ENCODE measurements at regions not wholly inside any gene's neighbourhood (a gene's known extent, or its start where the extent isn't known, plus 50 kb on each side); places are given as distances from the start of the nearest gene placed in this dataset.
"Not testable (repeated sequence)": the region's sequence is repeated elsewhere in the genome, so short reads cannot be mapped to it uniquely, and the experiment has no call there.

- Histone ChIP-seq H3K27ac (ENCODE audit: low read depth, low read length) (no peak overlapping the region), H2AFZ (ENCODE audit: low read length, unreplicated experiment) (no peak overlapping the region), H3K36me3 (ENCODE audit: insufficient read depth, low read length) (no peaks in the 10 kb centered on the region), H3K27me3 (ENCODE audit: insufficient read depth, low read length) (no peaks in the 10 kb centered on the region), H3K79me2 (ENCODE audit: control insufficient read depth, insufficient read depth, low read length, unreplicated experiment) (no peaks in the 10 kb centered on the region), H3K4me1 (ENCODE audit: control insufficient read depth, insufficient read depth, low read length, unreplicated experiment) (peaks cover 10% of the 10 kb centered on the region), H3K4me3 (ENCODE audit: low read depth, low read length) (no peak overlapping the region)
These were observed 204.8 kb downstream of the KCNK2 start for GRCh38 chr1:215287362-215287761.

- Histone ChIP-seq H3K27me3 (ENCODE audit: insufficient read depth, low read length) (no peaks in the 10 kb centered on the region), H3K27ac (ENCODE audit: low read depth, low read length) (no peak overlapping the region), H2AFZ (ENCODE audit: low read length, unreplicated experiment) (no peak overlapping the region)
These were observed 207.5 kb downstream of the KCNK2 start for GRCh38 chr1:215290018-215290417.

DNA sequence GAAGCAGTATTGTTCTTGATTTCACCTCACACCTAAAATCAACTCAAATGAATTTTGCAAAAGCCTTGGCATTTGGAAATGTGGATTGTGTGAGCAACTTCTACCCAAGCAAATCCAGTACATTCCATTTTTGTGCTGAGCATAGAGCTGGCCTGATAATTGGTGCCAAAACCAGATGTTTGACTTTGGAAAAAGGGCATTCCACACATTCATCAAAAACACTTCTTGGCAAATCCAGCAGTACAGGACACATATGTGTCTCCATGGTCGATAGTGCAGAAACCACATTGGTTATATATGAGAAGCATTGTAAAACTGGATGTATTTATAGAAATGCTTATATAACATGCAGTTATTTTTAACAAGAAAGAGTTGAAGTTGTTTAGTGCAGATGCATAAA lies 210.4 kb downstream of the KCNK2 start:
- Histone ChIP-seq H3K27ac (ENCODE audit: low read depth, low read length) (no peak overlapping the region), H3K4me1 (ENCODE audit: control insufficient read depth, insufficient read depth, low read length, unreplicated experiment) (peaks cover 6% of the 10 kb centered on the region), H3K27me3 (ENCODE audit: insufficient read depth, low read length) (no peaks in the 10 kb centered on the region), H3K36me3 (ENCODE audit: insufficient read depth, low read length) (no peaks in the 10 kb centered on the region), H2AFZ (ENCODE audit: low read length, unreplicated experiment) (no peak overlapping the region), H3K79me2 (ENCODE audit: control insufficient read depth, insufficient read depth, low read length, unreplicated experiment) (no peaks in the 10 kb centered on the region), H3K4me3 (ENCODE audit: low read depth, low read length) (no peak overlapping the region)

More at GRCh38 chr1:215290018-215290417, 207.5 kb downstream of the KCNK2 start:
- H3K4me3 ChIP-seq (ENCODE audit: low read depth, low read length) = no peak overlapping the region
- H3K79me2 ChIP-seq (ENCODE audit: control insufficient read depth, insufficient read depth, low read length, unreplicated experiment) = no peaks in the 10 kb centered on the region
- no peaks in the 10 kb centered on the region for H3K36me3 ChIP-seq (ENCODE audit: insufficient read depth, low read length)
- peaks cover 6% of the 10 kb centered on the region for H3K4me1 ChIP-seq (ENCODE audit: control insufficient read depth, insufficient read depth, low read length, unreplicated experiment)

DNA sequence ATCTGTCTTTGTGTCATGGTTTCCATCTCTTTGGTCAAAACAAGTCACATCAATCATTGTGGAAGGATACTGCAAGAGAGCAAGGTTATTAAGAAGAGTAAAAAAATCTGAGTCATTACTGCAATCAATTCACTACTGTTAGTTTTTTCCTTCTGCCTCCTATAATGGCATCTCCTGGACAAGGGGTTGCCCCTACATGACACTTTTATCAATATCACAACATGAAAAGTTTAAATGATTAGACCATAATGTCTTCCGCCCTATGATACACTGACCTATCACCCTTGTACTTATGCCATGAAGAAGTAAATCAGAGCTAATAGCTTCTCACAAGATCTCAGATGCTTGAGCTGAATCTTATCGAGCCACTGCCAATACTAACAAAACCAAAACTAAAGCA lies 223.9 kb downstream of the KCNK2 start:
- H3K27ac ChIP-seq (ENCODE audit: low read depth, low read length) = no peak overlapping the region
- H3K4me3 ChIP-seq (ENCODE audit: low read depth, low read length) = no peak overlapping the region
- H2AFZ ChIP-seq (ENCODE audit: low read length, unreplicated experiment) = no peak overlapping the region
- no peaks in the 10 kb centered on the region for H3K4me1 ChIP-seq (ENCODE audit: control insufficient read depth, insufficient read depth, low read length, unreplicated experiment)
- no peaks in the 10 kb centered on the region for H3K27me3 ChIP-seq (ENCODE audit: insufficient read depth, low read length)
- no peaks in the 10 kb centered on the region for H3K36me3 ChIP-seq (ENCODE audit: insufficient read depth, low read length)
- H3K79me2 ChIP-seq (ENCODE audit: control insufficient read depth, insufficient read depth, low read length, unreplicated experiment) = no peaks in the 10 kb centered on the region

DNA sequence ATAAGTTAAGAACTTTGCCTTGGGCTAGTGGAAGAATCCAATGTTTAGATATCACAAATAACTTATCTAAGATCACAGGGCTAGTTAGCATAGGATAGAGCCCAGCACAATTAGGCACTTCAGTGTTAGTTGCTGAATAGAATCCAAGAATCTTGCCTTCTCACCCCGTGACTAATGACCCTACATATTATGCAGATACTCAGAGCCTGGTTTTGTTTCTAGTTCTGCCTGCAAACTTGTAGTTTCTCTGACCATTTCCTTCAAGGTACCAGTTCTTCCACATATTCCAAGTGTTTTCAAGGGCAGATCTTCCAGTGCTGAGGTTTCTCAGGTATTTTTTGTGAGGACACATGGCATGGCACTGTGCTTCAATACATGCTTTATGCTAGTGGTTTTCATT lies 239.3 kb downstream of the KCNK2 start:
- Histone ChIP-seq H3K4me1 (ENCODE audit: control insufficient read depth, insufficient read depth, low read length, unreplicated experiment) (no peaks in the 10 kb centered on the region), H3K27ac (ENCODE audit: low read depth, low read length) (no peak overlapping the region), H3K27me3 (ENCODE audit: insufficient read depth, low read length) (no peaks in the 10 kb centered on the region), H2AFZ (ENCODE audit: low read length, unreplicated experiment) (no peak overlapping the region), H3K79me2 (ENCODE audit: control insufficient read depth, insufficient read depth, low read length, unreplicated experiment) (no peaks in the 10 kb centered on the region), H3K36me3 (ENCODE audit: insufficient read depth, low read length) (no peaks in the 10 kb centered on the region), H3K4me3 (ENCODE audit: low read depth, low read length) (no peak overlapping the region)

- H3K4me3 ChIP-seq (ENCODE audit: low read depth, low read length); H3K79me2 ChIP-seq (ENCODE audit: control insufficient read depth, insufficient read depth, low read length, unreplicated experiment); H3K4me1 ChIP-seq (ENCODE audit: control insufficient read depth, insufficient read depth, low read length, unreplicated experiment); H3K27me3 ChIP-seq (ENCODE audit: insufficient read depth, low read length); H3K36me3 ChIP-seq (ENCODE audit: insufficient read depth, low read length); H3K27ac ChIP-seq (ENCODE audit: low read depth, low read length); H2AFZ ChIP-seq (ENCODE audit: low read length, unreplicated experiment): not testable (repeated sequence)
These were observed 241.5 kb downstream of the KCNK2 start for GRCh38 chr1:215323992-215324391.

GRCh38 chr1:215330426-215330825 lies 236.7 kb upstream of the KCTD3 start:
- no peak overlapping the region for H3K4me3 ChIP-seq (ENCODE audit: low read depth, low read length)
- H3K4me1 ChIP-seq (ENCODE audit: control insufficient read depth, insufficient read depth, low read length, unreplicated experiment) = no peaks in the 10 kb centered on the region
- no peaks in the 10 kb centered on the region for H3K27me3 ChIP-seq (ENCODE audit: insufficient read depth, low read length)
- no peaks in the 10 kb centered on the region for H3K36me3 ChIP-seq (ENCODE audit: insufficient read depth, low read length)
- H2AFZ ChIP-seq (ENCODE audit: low read length, unreplicated experiment) = no peak overlapping the region
- H3K79me2 ChIP-seq (ENCODE audit: control insufficient read depth, insufficient read depth, low read length, unreplicated experiment) = no peaks in the 10 kb centered on the region
- no peak overlapping the region for H3K27ac ChIP-seq (ENCODE audit: low read depth, low read length)

GRCh38 chr1:215344539-215344938 lies 222.6 kb upstream of the KCTD3 start:
- Histone ChIP-seq H3K36me3 (ENCODE audit: insufficient read depth, low read length) (no peaks in the 10 kb centered on the region), H3K4me1 (ENCODE audit: control insufficient read depth, insufficient read depth, low read length, unreplicated experiment) (no peaks in the 10 kb centered on the region), H2AFZ (ENCODE audit: low read length, unreplicated experiment) (no peak overlapping the region), H3K4me3 (ENCODE audit: low read depth, low read length) (no peak overlapping the region), H3K27me3 (ENCODE audit: insufficient read depth, low read length) (no peaks in the 10 kb centered on the region), H3K79me2 (ENCODE audit: control insufficient read depth, insufficient read depth, low read length, unreplicated experiment) (no peaks in the 10 kb centered on the region), H3K27ac (ENCODE audit: low read depth, low read length) (no peak overlapping the region)

GRCh38 chr1:215345208-215345607 lies 221.9 kb upstream of the KCTD3 start:
- Histone ChIP-seq H3K4me3 (ENCODE audit: low read depth, low read length) (no peak overlapping the region), H3K4me1 (ENCODE audit: control insufficient read depth, insufficient read depth, low read length, unreplicated experiment) (no peaks in the 10 kb centered on the region), H3K79me2 (ENCODE audit: control insufficient read depth, insufficient read depth, low read length, unreplicated experiment) (no peaks in the 10 kb centered on the region), H2AFZ (ENCODE audit: low read length, unreplicated experiment) (no peak overlapping the region), H3K27ac (ENCODE audit: low read depth, low read length) (no peak overlapping the region), H3K27me3 (ENCODE audit: insufficient read depth, low read length) (no peaks in the 10 kb centered on the region), H3K36me3 (ENCODE audit: insufficient read depth, low read length) (no peaks in the 10 kb centered on the region)

DNA sequence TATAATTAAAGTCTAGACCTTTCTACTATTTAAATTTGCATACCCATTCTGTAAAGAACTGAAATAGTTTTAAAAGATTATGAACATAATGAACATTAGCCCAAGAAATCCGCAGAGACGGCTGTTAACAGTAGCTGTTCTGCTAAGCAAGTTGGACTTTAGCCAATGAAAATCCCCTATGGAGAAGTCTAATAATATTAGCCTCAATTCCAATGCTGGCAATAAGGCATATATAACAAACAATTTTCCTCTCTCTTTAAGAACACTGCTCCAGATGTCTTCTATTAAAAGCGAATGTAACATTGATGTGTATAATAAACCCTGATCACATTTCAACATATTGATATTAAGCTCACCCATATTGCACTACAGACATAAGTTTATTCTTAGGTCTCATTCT lies 221.3 kb upstream of the KCTD3 start:
- Histone ChIP-seq H3K27me3 (ENCODE audit: insufficient read depth, low read length) (no peaks in the 10 kb centered on the region), H3K4me1 (ENCODE audit: control insufficient read depth, insufficient read depth, low read length, unreplicated experiment) (no peaks in the 10 kb centered on the region), H3K36me3 (ENCODE audit: insufficient read depth, low read length) (no peaks in the 10 kb centered on the region), H3K27ac (ENCODE audit: low read depth, low read length) (no peak overlapping the region), H3K4me3 (ENCODE audit: low read depth, low read length) (no peak overlapping the region), H2AFZ (ENCODE audit: low read length, unreplicated experiment) (no peak overlapping the region), H3K79me2 (ENCODE audit: control insufficient read depth, insufficient read depth, low read length, unreplicated experiment) (no peaks in the 10 kb centered on the region)

DNA sequence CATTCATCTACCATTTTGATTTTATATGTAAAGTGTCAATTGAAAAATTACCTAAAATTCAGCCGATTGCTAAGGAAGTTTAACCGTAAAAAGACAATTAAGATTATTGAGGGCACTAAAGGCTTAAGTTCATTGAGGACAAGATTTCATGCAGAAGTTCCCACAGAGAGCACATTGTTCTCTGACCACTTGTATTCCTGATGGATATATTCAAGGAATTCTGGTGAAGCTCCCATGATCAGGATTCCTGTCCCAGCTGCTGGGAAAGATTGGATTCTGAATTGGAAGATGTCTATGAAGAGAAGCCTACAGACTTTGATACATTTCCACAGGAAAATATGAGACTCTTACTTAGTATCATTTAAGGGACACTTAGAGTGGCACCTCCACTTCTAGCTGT lies 209.2 kb upstream of the KCTD3 start:
- Histone ChIP-seq H3K27ac (ENCODE audit: low read depth, low read length) (no peak overlapping the region), H3K27me3 (ENCODE audit: insufficient read depth, low read length) (no peaks in the 10 kb centered on the region), H3K4me1 (ENCODE audit: control insufficient read depth, insufficient read depth, low read length, unreplicated experiment) (peaks cover 7% of the 10 kb centered on the region), H3K36me3 (ENCODE audit: insufficient read depth, low read length) (no peaks in the 10 kb centered on the region), H3K79me2 (ENCODE audit: control insufficient read depth, insufficient read depth, low read length, unreplicated experiment) (no peaks in the 10 kb centered on the region), H3K4me3 (ENCODE audit: low read depth, low read length) (no peak overlapping the region), H2AFZ (ENCODE audit: low read length, unreplicated experiment) (no peak overlapping the region)

GRCh38 chr1:215358356-215358755 lies 208.7 kb upstream of the KCTD3 start:
- no peak overlapping the region for H3K27ac ChIP-seq (ENCODE audit: low read depth, low read length)
- H3K27me3 ChIP-seq (ENCODE audit: insufficient read depth, low read length) = no peaks in the 10 kb centered on the region
- no peaks in the 10 kb centered on the region for H3K36me3 ChIP-seq (ENCODE audit: insufficient read depth, low read length)
- H3K4me3 ChIP-seq (ENCODE audit: low read depth, low read length) = no peak overlapping the region
- H3K79me2 ChIP-seq (ENCODE audit: control insufficient read depth, insufficient read depth, low read length, unreplicated experiment) = no peaks in the 10 kb centered on the region
- H3K4me1 ChIP-seq (ENCODE audit: control insufficient read depth, insufficient read depth, low read length, unreplicated experiment) = peaks cover 7% of the 10 kb centered on the region
- H2AFZ ChIP-seq (ENCODE audit: low read length, unreplicated experiment) = no peak overlapping the region

Data from ACC112 (cell line).